Peyer's patch (tissue), 4 donors: ENCODE measurements at regions not wholly inside any gene's neighbourhood (a gene's known extent, or its start where the extent isn't known, plus 50 kb on each side); places are given as distances from the start of the nearest gene placed in this dataset.

ENCODE experiments used
- POLR2A ChIP-seq, 2 donors: fragments of 450-650 bp; IDR thresholded peaks; one replicate each; pipeline ENCODE4 v1.5.1; 2017; ENCODE audit warnings: antibody characterized with exemption in 2 of 2, mild to moderate bottlenecking in 2 of 2, moderate library complexity in 2 of 2
- TF ChIP-seq, protein P1 (sequence below), 6 experiments: fragments of 450-650 bp in 4 of 6; fragments of 200-600 bp in 2 of 6; sonication (generic) in 1 of 6; IDR thresholded peaks; one replicate each; pipeline ENCODE4 v1.5.1; 2017 to 2019; ENCODE audit warnings: antibody characterized with exemption in 6 of 6, mild to moderate bottlenecking in 3 of 6, moderate library complexity in 1 of 6

DNA sequence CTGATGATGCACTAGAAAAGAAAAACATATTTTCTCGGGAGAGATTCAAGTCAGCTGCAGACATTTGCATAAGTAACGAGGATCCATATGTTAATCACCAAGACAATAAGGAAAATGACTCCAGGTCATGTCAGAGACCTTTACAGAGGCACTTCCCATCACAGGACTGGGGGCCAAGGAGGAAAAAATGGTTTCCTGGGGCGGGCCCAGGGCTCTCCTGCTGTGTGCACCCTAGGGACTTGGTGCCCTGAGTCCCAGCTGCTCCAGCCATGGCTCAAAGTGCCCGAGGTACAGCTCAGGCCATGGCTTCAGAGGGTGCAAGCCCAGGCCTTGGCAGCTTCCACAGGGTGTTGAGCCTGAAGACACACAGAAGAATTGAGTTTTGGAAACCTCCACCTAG, 415.4 kb upstream of the FRG1 start:
- TF ChIP-seq, protein P1, sequence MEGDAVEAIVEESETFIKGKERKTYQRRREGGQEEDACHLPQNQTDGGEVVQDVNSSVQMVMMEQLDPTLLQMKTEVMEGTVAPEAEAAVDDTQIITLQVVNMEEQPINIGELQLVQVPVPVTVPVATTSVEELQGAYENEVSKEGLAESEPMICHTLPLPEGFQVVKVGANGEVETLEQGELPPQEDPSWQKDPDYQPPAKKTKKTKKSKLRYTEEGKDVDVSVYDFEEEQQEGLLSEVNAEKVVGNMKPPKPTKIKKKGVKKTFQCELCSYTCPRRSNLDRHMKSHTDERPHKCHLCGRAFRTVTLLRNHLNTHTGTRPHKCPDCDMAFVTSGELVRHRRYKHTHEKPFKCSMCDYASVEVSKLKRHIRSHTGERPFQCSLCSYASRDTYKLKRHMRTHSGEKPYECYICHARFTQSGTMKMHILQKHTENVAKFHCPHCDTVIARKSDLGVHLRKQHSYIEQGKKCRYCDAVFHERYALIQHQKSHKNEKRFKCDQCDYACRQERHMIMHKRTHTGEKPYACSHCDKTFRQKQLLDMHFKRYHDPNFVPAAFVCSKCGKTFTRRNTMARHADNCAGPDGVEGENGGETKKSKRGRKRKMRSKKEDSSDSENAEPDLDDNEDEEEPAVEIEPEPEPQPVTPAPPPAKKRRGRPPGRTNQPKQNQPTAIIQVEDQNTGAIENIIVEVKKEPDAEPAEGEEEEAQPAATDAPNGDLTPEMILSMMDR (IDR thresholded peaks at IDR 0.05): no peak
- TF ChIP-seq POLR2A (IDR thresholded peaks at IDR 0.05): no peak
